NT2/D1 (cell line): ENCODE measurements at regions not wholly inside any gene's neighbourhood (a gene's known extent, or its start where the extent isn't known, plus 50 kb on each side); places are given as distances from the start of the nearest gene placed in this dataset.

Experiments
- YY1 ChIP-seq: IDR thresholded peaks from 2 replicates; pipeline ENCODE4 v1.6.1; 2011; ENCODE audit not compliant: insufficient read length, insufficient read depth
- ZNF274 ChIP-seq: IDR thresholded peaks from 2 replicates; pipeline ENCODE4 v1.6.1; 2011; ENCODE audit warnings: mild to moderate bottlenecking, low read depth, low read length

GRCh38 chr6:137307163-137307854 lies 88.1 kb upstream of the IFNGR1 start:
- TF ChIP-seq ZNF274, result no peak
- no peak for TF ChIP-seq YY1
